GM23248 (cell line): ENCODE measurements at regions not wholly inside any gene's neighbourhood (a gene's known extent, or its start where the extent isn't known, plus 50 kb on each side); places are given as distances from the start of the nearest gene placed in this dataset.

Experiments used
- DNase-seq: peaks from one replicate; pipeline ENCODE4 v3.0.0-alpha.2; 2015
- H2AFZ ChIP-seq: fragments of 200-600 bp; sonication (generic); 2 replicates; pipeline ENCODE4 v1.6.1; 2016; ENCODE audit warnings: antibody characterized with exemption
- H3F3A ChIP-seq: fragments of 200-600 bp; sonication (generic); 2 replicates; pipeline ENCODE4 v1.6.1; 2016; ENCODE audit warnings: mild to moderate bottlenecking, antibody characterized with exemption, mixed run types; ENCODE audit not compliant: insufficient read depth
- H3K27ac ChIP-seq: fragments of 200-600 bp; sonication (generic); 2 replicates; pipeline ENCODE4 v1.5.1; 2016; ENCODE audit warnings: mild to moderate bottlenecking
- H3K27me3 ChIP-seq: fragments of 200-600 bp; sonication (generic); replicated peaks from 2 replicates; pipeline ENCODE4 v1.6.1; 2016; ENCODE audit warnings: mild to moderate bottlenecking; ENCODE audit not compliant: insufficient read depth
- H3K36me3 ChIP-seq: fragments of 200-600 bp; sonication (generic); 2 replicates; pipeline ENCODE4 v1.6.1; 2016; ENCODE audit warnings: low read depth, mild to moderate bottlenecking
- H3K4me1 ChIP-seq: fragments of 200-600 bp; sonication (generic); 2 replicates; pipeline ENCODE4 v1.6.1; 2016; ENCODE audit warnings: mild to moderate bottlenecking; ENCODE audit not compliant: insufficient read depth
- H3K4me2 ChIP-seq: fragments of 200-600 bp; sonication (generic); one replicate; pipeline ENCODE4 v1.6.1; 2016; ENCODE audit warnings: mild to moderate bottlenecking; ENCODE audit not compliant: unreplicated experiment
- H3K4me3 ChIP-seq: fragments of 200-600 bp; sonication (generic); 2 replicates; pipeline ENCODE4 v1.5.1; 2016; ENCODE audit warnings: mild to moderate bottlenecking
- H3K79me2 ChIP-seq: fragments of 200-600 bp; sonication (generic); 2 replicates; pipeline ENCODE4 v1.6.1; 2016; ENCODE audit warnings: mild to moderate bottlenecking; ENCODE audit not compliant: insufficient read depth
- H3K9ac ChIP-seq: fragments of 200-600 bp; sonication (generic); 2 replicates; pipeline ENCODE4 v1.6.1; 2016; ENCODE audit warnings: mild to moderate bottlenecking
- H3K9me2 ChIP-seq: fragments of 200-600 bp; sonication (generic); 2 replicates; pipeline ENCODE4 v1.6.1; 2016; ENCODE audit warnings: mixed run types, mild to moderate bottlenecking, moderate library complexity; ENCODE audit not compliant: insufficient read depth
- H3K9me3 ChIP-seq: fragments of 200-600 bp; sonication (generic); one replicate; pipeline ENCODE4 v1.6.1; 2017; ENCODE audit warnings: low read depth
- H4K20me1 ChIP-seq: fragments of 200-600 bp; sonication (generic); 2 replicates; pipeline ENCODE4 v1.6.0; 2016; ENCODE audit not compliant: insufficient read depth
- EZH2 ChIP-seq: fragments of 200-600 bp; sonication (generic); IDR thresholded peaks from 2 replicates; pipeline ENCODE4 v1.6.1; 2018; ENCODE audit warnings: antibody characterized with exemption, mild to moderate bottlenecking; ENCODE audit not compliant: insufficient read depth, poor library complexity, severe bottlenecking
- EZH2phosphoT487 ChIP-seq: fragments of 200-600 bp; sonication (generic); IDR thresholded peaks from 2 replicates; pipeline ENCODE4 v1.6.1; 2018; ENCODE audit warnings: antibody characterized with exemption, moderate library complexity, mild to moderate bottlenecking, low read depth; ENCODE audit not compliant: insufficient read depth
- WGBS, 2 experiments: methylation state at CpG; one replicate each; pipeline ENCODE4 v1.1.6; 2015 to 2017; ENCODE audit warnings: low lambda C conversion rate in 2 of 2, low coverage in 1 of 2; ENCODE audit errors: missing lambda C conversion rate in 2 of 2; 5-methylcytosine and 5-hydroxymethylcytosine counted together
- in situ Hi-C: fragments of 300-500 bp; cut with MboI; formaldehyde crosslinking; loops from 2 replicates; pipeline ENCODE4 v1.15.0; 2020

DNA sequence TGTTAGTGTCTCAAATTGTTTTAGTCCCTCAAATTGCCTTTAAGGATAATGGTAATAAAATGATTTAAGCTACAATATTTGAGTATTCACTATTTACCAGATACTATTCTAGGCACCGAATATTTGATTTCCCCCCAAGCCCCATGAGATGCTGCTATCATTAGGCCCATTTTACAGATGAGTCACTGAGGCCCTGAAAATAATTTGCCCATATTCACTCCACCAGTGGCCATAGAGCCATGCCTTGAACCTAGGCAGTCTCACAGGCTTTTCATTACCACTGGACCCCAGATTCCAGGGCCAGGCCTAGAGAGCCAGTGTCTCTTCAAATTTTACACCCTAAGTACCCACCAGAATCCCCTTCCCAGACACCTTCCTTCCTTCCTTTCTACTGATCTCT, 133.7 kb downstream of the LINC00237 start:
- H4K20me1 ChIP-seq, result no peaks in the 10 kb centered on the region; the same call in 1 of the 2 replicates
- no peaks in the 10 kb centered on the region for H3K9me3 ChIP-seq
- no peaks in the 10 kb centered on the region for H3K79me2 ChIP-seq
- no peak overlapping the region for H3K4me3 ChIP-seq
- no peaks in the 10 kb centered on the region for H3K4me1 ChIP-seq
- no peak overlapping the region for H3K9ac ChIP-seq
- no peak for TF ChIP-seq EZH2
- TF ChIP-seq EZH2phosphoT487, result no peak
- H3K27me3 ChIP-seq, result no peaks in the 10 kb centered on the region; the same call in 1 of the 2 replicates
- no peak overlapping the region for H2AFZ ChIP-seq
- H3F3A ChIP-seq, result no peaks in the 10 kb centered on the region
- H3K4me2 ChIP-seq, result no peak overlapping the region
- 10 to 15% methylated on average over 1 of the region's 1 CpG for WGBS, 2 experiments
- in situ Hi-C loops, result no loop called here
- no peak overlapping the region for H3K27ac ChIP-seq
- DNase-seq, result no peak
- no peaks in the 10 kb centered on the region for H3K9me2 ChIP-seq
- no peaks in the 10 kb centered on the region for H3K36me3 ChIP-seq

DNA sequence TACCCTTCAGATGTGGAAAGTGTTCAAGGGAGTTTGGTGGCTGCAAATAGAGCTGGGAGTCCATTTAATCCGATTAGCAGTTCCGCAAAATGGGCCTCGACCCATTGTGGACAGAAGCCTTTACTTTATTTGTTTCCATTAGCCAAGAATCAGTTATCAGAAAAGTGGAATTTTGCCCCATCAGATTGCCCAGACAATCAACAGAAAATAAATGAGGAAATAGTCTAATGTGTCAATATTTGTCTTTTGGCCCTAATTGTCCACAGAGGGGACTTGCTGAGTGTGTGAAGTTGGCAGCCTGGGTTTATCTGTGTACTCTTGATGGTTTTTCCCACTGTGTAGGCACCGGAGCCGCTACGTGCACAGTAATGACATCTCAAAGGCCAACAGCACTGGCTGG, 134.3 kb downstream of the LINC00237 start:
- Histone ChIP-seq H4K20me1 (no peaks in the 10 kb centered on the region; the same call in 1 of the 2 replicates), H3K9me3 (no peaks in the 10 kb centered on the region), H3K36me3 (no peaks in the 10 kb centered on the region), H2AFZ (no peak overlapping the region), H3K79me2 (no peaks in the 10 kb centered on the region), H3F3A (no peaks in the 10 kb centered on the region), H3K4me3 (no peak overlapping the region), H3K27me3 (no peaks in the 10 kb centered on the region; the same call in 1 of the 2 replicates), H3K27ac (no peak overlapping the region), H3K4me1 (no peaks in the 10 kb centered on the region), H3K4me2 (no peak overlapping the region), H3K9me2 (no peaks in the 10 kb centered on the region), H3K9ac (no peak overlapping the region)
- TF ChIP-seq EZH2, result no peak
- no peak for TF ChIP-seq EZH2phosphoT487
- DNase-seq, result no peak
- 52 to 57% methylated on average over 6 of the region's 6 CpGs for WGBS, 2 experiments
- in situ Hi-C loops, result no loop called here

DNA sequence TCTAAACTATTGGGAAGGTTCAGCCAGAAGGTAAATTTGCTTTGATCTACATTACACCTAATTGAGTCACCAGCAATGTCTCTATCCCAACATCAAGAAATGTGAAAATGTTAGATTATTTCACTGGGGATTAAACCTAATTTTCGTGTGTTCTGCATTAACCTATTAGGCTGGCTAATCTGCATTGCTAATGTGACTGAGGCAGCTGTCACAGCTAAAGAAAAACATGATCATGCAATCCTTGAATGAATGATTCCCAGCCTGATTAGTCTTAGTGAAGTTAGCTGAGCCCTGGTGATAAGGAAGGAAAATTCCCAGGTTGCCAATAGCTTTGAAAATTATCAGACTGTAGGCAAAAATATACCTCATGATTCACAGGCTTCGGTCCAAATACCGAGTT, 135.3 kb downstream of the LINC00237 start:
- H3K4me3 ChIP-seq, result no peak overlapping the region
- no peak overlapping the region for H3K4me2 ChIP-seq
- H3K9me2 ChIP-seq, result no peaks in the 10 kb centered on the region
- no peak overlapping the region for H3K9ac ChIP-seq
- H3K27ac ChIP-seq, result no peak overlapping the region
- no peaks in the 10 kb centered on the region for H3K4me1 ChIP-seq
- TF ChIP-seq EZH2phosphoT487, result no peak
- no peak for TF ChIP-seq EZH2
- in situ Hi-C loops, result no loop called here
- H3K79me2 ChIP-seq, result no peaks in the 10 kb centered on the region
- H3K27me3 ChIP-seq, result no peaks in the 10 kb centered on the region; the same call in 1 of the 2 replicates
- H4K20me1 ChIP-seq, result no peaks in the 10 kb centered on the region; the same call in 1 of the 2 replicates
- H3K36me3 ChIP-seq, result no peaks in the 10 kb centered on the region
- no peak for DNase-seq
- no peaks in the 10 kb centered on the region for H3F3A ChIP-seq
- H3K9me3 ChIP-seq, result no peaks in the 10 kb centered on the region
- H2AFZ ChIP-seq, result no peak overlapping the region
- 21 to 22% methylated on average over 3 of the region's 3 CpGs for WGBS, 2 experiments

DNA sequence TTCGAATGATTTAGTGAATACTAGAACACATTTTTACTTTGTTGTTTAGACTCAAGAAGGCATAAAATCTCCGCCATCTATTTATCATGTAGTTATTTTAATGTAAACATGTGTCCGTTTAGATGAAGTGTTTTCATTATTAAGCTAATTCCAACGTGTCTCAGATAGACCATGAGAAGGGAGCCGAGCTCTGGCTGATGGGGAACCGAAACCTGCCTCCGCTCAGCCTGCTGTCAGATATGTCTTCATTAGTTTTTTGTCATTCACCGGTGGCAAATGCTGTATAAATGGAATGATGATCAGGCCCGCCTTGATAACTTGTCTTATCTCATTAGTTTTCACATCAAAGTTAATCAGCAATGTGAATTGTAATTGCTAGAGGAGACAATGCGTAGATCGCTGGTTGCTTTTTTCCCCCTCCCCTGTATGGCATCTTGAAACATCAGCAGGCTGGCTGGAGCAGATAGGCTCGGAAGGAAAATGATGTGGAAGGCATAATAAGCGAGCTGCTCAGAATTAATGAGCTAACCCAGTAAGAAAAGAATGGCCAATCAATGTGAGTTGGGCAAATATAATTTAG, 136.4 kb downstream of the LINC00237 start:
- in situ Hi-C loops, result no loop called here
- WGBS, 2 experiments, result 33 to 35% methylated on average over 13 of the region's 13 CpGs
- H3K4me2 ChIP-seq, result no peak overlapping the region
- H3K27ac ChIP-seq, result no peak overlapping the region
- H3K4me1 ChIP-seq, result no peaks in the 10 kb centered on the region
- no peaks in the 10 kb centered on the region for H3F3A ChIP-seq
- H3K9me2 ChIP-seq, result no peaks in the 10 kb centered on the region
- no peaks in the 10 kb centered on the region for H3K36me3 ChIP-seq
- H3K79me2 ChIP-seq, result no peaks in the 10 kb centered on the region
- H3K4me3 ChIP-seq, result no peak overlapping the region
- DNase-seq, result no peak
- H4K20me1 ChIP-seq, result no peaks in the 10 kb centered on the region; the same call in 1 of the 2 replicates
- H3K9me3 ChIP-seq, result no peaks in the 10 kb centered on the region
- H3K27me3 ChIP-seq, result no peaks in the 10 kb centered on the region; the same call in 1 of the 2 replicates
- no peak overlapping the region for H3K9ac ChIP-seq
- TF ChIP-seq EZH2 (no peak), EZH2phosphoT487 (no peak)
- H2AFZ ChIP-seq, result no peak overlapping the region

DNA sequence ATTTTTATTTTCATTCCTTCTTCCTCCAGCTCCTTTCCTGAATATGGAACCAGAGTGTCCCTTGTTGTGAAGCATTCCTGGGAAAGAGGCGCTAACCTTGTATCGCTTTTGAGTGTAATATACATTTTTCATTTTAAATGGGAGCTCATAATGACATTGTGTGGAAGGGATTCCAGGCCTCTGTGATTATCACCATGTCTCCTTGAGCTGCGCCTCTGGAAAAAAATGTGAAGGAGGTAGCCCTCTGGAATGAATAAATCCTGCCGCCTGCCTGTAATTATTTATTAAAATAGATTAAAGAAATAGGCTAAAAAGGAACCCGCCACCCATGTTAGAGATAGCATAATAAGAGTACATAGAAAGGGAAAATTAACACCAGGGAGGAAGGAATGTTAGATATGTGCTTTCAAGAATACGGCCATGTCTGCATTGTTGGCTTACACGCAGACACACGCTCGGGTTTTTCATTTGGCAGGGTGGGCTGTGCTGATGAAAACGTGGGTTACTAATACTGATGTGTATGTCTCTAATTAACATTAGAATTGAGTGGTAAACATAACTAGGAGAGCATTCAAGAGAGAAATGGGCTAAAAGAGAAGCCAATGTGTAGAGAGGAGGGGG, 138.5 kb downstream of the LINC00237 start:
- no peaks in the 10 kb centered on the region for H3F3A ChIP-seq
- H3K27me3 ChIP-seq, result no peaks in the 10 kb centered on the region; the same call in 1 of the 2 replicates
- no peak overlapping the region for H3K4me3 ChIP-seq
- no peaks in the 10 kb centered on the region; the same call in 1 of the 2 replicates for H4K20me1 ChIP-seq
- H3K27ac ChIP-seq, result no peak overlapping the region
- H3K4me1 ChIP-seq, result no peaks in the 10 kb centered on the region
- in situ Hi-C loops, result no loop called here
- WGBS, 2 experiments, result 22% methylated on average over 10 of the region's 10 CpGs
- TF ChIP-seq EZH2 (no peak), EZH2phosphoT487 (no peak)
- no peak overlapping the region for H2AFZ ChIP-seq
- no peaks in the 10 kb centered on the region for H3K9me3 ChIP-seq
- no peak overlapping the region for H3K9ac ChIP-seq
- H3K36me3 ChIP-seq, result no peaks in the 10 kb centered on the region
- no peaks in the 10 kb centered on the region for H3K9me2 ChIP-seq
- no peak for DNase-seq
- no peaks in the 10 kb centered on the region for H3K79me2 ChIP-seq
- no peak overlapping the region for H3K4me2 ChIP-seq
